HG03108 (cell line): ENCODE measurements at regions not wholly inside any gene's neighbourhood (a gene's known extent, or its start where the extent isn't known, plus 50 kb on each side); places are given as distances from the start of the nearest gene placed in this dataset.

Experiments used
- ATAC-seq: cut with Tn5 transposase; IDR thresholded peaks from one replicate; pipeline ENCODE4 v1.9.1; 2021; ENCODE audit warnings: moderate library complexity; ENCODE audit not compliant: unreplicated experiment

- ATAC-seq: no peak
Observed at GRCh38 chr10:62453274-62453673, 79.1 kb downstream of the ZNF365 start.

- no peak for ATAC-seq
Observed at GRCh38 chr10:62454687-62455397, 80.7 kb downstream of the ZNF365 start.

DNA sequence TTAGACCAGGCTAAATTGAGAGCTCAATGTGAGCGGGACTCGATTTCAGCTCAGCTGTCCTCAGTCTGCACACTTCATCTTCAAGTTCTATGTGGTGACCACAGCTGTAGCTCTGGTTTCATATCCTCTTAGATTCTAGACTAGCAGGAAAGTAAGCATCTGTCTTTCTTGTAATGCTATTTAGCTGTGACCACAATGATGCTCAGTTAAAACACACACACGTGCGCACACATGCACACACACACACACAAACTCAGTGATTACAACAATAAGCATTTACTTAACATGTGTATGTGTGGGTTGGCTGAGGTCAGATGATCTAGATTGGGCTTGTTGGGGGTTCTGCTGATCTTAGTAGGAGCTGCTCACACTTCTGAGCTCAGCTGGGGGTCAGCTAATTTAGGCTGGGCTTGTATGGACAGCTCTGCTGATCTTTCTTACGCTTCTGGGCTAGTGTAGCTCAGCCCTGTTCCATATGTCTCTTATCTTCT is 82.5 kb downstream of the ZNF365 start:
- peak; percentile 97 for ATAC-seq

DNA sequence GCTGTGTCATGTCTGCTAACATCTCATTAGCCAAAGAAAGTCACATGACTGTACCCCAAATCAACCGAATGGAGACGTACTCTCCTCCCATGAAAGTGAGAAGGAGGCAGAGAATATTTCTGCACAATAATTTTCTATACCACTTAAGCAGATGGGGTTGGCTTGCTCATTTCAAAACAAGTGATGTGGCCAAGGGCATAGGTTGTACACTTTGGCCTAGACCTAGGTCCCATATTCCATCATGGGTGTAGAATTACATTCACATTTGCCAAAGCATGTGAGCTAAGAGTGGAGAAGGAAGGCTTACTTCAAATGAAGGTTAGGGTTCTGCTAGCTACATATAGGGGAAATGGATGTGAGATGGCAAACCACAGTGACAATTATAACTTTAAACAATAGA is 83.0 kb downstream of the ZNF365 start:
- no peak for ATAC-seq

DNA sequence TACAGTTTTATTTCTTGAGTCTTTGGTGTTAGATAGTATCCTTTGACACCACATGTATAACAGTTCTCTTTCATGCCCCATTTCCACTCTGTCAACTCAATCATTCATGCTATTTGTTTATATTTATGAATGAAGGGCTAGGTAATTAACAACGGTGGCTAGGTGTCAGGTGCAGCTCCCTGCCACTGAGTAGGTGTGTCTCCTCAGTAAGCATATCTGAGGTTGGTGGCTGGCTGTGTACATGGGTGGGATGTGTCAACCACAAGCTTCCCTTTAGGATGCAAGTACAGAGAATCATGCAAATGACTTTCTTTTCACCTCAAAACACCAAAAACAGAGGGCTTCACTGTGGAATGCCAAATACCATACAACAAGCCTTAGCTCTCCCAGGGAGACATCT is 83.4 kb downstream of the ZNF365 start:
- ATAC-seq: no peak

GRCh38 chr10:62459072-62459471 is 84.9 kb downstream of the ZNF365 start:
- no peak for ATAC-seq

- ATAC-seq: no peak
Observed at GRCh38 chr10:62459500-62459899, 85.3 kb downstream of the ZNF365 start.

DNA sequence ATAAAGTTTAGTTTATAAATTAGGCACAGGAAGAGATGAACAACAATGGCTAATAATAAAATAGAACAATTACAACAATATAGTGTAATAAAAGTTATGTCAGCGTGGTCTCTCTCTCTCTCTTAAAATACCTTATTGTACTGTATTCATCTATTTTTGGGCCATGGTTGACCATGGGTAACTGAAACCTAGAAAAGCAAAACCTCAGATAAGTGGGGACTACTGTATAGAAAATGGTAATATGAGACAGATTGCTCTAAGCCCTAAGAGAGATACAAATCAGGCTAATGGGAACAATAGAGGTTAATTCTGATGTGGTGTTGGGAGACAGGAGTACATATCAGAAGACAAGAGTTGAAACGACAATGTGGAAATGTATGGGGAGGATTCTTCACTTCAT is 86.2 kb downstream of the ZNF365 start:
- ATAC-seq: no peak

- no peak for ATAC-seq
Observed at GRCh38 chr10:62461120-62461519, 87.0 kb downstream of the ZNF365 start.

DNA sequence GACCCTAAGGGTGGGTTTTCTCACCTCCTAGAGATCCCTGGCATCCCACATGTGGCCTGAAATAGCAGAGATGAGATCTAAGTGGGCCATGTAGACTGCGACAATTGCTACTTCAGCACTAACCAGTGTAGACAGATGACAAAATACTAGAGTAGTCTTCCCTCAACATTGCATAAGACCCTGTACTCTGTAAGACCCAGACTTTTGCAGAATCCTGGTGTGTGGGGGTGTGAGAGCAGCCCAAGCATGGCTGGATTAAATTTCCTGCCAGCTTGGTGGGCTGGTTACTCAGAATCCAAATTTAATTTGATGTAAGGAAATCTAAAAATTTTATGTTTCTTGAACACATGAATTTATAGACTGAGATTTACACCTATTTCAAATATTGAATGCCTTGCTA is 88.3 kb downstream of the ZNF365 start:
- ATAC-seq: no peak

DNA sequence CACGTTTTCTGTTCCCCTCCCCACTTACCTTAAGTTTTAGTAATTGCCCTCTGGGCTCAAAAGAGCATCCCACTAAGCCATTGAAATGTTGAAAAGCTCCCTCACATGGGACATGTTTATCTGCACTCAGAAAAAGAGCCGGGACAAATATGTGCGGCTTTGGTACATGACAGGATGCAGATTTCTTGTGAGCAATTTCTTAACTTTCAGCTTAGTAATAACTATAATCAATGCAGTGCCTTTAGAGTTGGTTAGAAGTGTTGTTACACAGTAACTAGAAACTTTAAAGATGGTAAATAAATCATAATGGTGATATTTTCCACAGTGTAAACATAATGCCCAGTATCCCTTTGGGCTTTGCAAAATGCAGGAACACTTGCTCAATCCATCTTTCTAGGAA is 89.2 kb downstream of the ZNF365 start:
- no peak for ATAC-seq

- no peak for ATAC-seq
Observed at GRCh38 chr10:62464308-62464707, 90.1 kb downstream of the ZNF365 start.

DNA sequence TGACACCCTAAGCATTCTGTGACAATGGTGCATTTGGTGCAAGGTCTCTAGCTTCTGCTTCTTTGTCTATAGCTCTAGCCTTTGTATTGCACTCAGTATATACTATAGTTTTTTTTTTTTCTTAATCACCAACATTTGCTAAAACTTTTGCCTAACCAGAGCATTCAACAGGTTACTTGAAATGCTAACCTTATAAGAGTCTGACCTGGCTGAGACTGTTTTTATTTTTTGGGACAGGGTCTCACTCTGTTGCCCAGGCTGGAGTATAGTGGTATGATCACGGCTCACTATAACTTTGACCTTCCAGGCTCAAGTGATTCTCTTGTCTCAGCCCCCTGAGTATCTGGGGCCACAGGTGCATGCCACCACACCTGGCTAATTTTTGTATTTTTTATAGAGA is 92.4 kb downstream of the ZNF365 start:
- no peak for ATAC-seq

- no peak for ATAC-seq
Observed at GRCh38 chr10:62467527-62467926, 93.4 kb downstream of the ZNF365 start.

GRCh38 chr10:62471711-62472110 is 97.5 kb downstream of the ZNF365 start:
- ATAC-seq: no peak

DNA sequence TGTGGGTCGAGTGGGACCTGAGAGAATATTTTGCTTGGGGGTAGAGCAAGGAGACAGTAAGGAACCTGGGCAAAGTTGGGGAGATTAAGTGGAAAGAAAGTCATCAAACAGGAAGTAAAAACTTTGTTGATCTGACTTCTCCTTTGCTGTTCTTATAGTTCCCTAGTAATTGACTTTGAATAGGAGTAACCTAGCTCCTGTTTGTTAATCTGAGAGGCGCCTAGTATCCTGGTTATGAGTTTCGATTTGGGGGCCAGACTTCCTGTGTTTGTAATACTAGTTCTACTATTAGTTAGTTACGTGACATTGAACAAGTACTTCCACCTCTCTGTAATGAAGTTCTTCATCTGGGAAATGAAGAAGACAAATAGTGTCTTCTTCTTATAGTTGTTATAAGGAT is 99.1 kb downstream of the ZNF365 start:
- no peak for ATAC-seq

- ATAC-seq: no peak
Observed at GRCh38 chr10:62475551-62475950, 101.4 kb downstream of the ZNF365 start.

DNA sequence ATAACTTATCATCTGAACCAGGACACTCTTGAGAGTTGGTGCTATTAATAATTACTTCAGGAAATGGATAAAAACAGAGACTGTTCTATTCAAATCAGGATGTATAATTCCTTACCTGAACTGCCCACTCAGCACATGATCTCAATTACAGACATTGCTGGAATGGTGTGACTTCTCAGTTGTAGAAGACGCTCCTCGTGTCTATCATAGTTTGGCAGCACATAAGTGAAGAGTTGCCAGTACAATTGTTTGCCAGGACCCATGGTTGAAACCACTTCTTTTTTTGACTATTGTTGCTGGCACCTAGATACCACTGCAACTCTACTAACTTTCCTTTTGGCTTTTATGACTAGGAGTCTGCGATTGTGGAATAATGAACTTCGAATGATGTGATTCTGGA is 105.4 kb downstream of the ZNF365 start:
- no peak for ATAC-seq

DNA sequence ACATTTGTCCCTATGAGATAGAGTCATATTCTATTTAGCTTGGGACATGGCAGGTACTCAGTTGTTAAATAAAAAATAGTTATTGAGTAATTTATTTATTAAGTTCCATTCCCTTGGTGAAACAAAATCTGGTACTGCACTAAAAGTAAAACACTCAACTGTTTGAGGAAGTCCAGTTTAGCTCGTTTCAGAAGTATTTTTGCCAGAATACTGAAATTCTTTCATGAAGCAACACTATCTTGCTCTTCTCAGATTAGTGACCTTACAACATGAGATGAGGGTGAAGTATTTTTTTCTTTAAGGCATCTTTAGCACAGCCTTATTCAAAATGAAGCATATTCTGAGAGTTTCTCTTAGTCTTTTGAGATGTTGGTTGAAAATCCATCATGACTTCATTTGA is 106.0 kb downstream of the ZNF365 start:
- no peak for ATAC-seq

DNA sequence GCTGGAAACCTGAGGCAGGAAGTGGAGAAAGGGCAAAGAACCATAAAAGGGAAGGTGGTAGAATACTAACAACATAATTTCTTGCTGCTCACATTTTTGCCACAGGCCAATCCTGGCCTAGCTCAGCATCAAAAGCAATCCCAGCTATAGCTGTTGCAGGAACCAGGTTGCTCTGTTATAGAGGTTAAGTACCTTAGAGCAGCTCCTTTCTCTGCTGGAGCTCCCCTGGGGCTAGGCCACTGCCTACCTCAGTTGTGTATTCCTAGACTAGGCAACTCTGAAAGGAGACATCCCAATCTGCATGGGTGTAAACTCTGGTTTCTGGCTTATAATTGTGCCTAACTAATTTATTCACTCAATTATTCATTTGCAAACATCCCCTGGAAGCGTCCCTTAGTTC is 108.4 kb downstream of the ZNF365 start:
- no peak for ATAC-seq

DNA sequence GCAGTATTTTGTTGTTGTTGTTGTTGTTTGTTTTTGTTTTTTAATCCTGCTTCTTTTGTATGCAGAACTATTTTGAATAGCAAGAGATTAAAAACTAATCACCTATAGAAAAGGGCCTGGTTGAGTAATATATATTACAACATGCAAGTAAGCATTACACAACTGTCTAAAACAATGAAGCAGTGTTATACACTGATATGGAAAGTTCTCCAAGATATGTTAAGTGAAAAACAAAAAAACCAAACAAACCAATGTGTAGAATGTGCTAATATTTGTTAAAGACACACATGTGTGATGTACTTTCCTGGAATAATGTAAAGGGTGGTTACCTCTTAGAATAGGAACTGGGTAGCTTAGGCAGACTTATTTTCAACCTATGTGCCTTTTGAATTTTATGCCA is 117.4 kb downstream of the ZNF365 start:
- ATAC-seq: no peak

DNA sequence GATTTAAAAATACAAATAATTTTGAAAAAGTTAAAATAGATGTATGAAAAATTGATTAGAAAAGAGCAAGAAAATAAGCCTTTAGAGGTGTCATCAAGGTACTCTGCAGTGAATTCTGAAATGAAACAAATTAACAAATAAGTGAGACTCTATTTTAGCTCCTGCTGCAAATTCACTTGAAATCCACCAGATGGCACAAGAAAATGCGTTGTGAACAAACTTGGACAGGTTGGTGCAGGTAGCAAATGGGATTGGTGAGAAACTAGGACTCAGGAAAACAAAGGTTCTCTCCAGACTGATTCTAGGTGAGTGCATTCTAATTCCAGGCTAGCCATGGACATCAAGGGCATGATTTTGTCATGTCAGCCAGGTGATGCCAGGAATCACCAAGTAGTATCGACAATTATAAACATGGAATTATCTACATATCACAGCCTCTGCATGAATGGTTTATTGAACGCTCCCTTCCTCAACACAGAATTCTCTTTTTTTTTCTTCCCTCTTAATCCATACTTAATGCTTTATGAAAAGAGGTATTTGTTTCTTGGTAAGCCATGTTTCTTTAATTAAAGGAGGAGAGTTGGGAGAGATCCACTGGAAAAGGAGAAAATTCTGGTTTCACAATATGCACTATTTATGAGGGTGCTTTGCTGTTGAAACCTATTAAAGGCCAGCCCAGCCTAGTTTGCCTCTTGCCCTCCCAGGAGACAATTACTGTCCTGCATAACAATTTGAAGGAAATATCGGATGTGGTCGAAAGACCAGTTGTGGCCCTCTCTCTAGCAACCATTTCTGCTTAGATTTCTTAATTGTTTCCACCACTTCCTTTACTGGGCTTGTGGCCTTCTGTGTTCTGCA is 118.1 kb downstream of the ZNF365 start:
- ATAC-seq: no peak
